GM19395 (cell line): ENCODE measurements at regions not wholly inside any gene's neighbourhood (a gene's known extent, or its start where the extent isn't known, plus 50 kb on each side); places are given as distances from the start of the nearest gene placed in this dataset.

Experiments
- ATAC-seq: cut with Tn5 transposase; IDR thresholded peaks from one replicate; pipeline ENCODE4 v1.9.1; 2021; ENCODE audit warnings: mild to moderate bottlenecking, moderate library complexity; ENCODE audit not compliant: unreplicated experiment

DNA sequence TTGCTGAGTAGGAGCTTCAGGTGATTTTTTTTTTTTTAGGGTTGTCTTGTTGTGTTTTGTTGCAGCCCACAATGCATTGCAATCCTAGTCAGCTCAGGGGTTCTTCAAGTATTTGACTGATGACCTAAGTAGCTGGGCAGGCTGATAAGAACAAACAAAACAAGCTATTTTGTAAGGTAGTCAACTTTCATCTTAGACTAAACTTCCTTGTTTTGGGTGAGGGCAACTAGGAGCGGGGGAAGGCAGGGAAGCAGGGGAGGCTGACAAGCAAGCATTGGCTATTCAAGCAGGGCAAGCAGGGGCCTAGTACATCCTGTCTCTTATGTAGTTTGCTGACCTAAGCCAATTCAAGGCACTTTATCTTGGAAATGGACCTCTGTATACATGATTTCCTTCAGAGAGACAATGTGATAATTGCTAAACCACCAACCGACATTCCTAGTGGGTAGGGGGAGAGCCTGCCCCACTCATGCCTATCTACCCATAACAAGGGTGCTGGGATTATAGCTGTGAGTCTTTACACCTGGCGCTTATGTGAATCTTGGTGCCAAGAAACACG is 163.3 kb upstream of the PRKCQ start:
- ATAC-seq = no peak

DNA sequence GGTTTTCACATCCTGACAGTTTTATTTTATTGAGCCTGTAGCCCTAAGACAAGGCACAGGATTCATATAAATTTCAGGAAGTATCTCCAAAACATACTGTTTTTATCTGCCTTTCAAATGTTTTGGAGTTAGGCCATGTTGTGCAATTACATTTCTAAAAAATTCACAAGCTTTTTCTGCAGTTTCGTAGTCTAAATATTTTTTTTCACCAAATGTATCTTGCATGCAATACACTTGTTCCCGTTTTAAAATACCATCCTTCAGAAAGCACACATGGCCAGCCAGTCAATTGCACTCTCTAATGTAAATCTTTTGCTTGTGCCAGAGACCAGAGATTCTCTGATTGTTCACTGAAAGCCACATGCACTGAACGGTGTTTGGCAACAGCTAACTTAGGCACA is 161.5 kb upstream of the PRKCQ start:
- ATAC-seq = no peak

- no peak for ATAC-seq
Measured at GRCh38 chr10:6739530-6740174, 159.6 kb upstream of the PRKCQ start.

DNA sequence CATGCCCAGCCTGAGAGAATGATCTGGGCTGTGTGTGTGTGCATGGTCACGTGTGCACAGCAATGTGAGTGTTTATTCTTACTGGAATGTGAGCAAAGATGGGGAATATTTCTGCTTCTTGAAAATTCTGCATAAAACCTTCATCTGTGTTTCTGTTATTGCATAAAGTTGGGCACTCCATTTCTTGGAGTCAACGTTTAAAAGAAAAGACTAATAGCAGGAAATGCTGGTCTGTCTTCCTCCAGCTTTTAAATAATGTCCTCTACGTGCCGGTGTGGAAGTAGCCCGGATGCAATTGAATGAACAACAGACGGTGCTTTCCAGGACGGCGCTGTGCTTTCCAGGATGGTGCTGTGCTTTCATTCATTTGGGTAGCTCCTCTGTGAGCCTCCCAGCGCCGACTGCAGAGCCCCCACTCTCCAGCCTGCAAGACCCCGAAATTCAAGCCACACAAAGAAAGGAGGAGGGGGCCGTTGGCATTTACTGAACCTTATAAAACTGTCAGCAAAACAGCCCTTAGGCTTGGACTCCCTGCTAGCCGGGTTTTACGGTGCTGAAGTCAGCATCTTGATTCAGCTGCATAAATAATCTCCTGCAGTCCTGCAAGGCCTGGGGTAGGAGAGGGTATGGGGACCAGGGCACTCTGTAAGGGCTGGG is 158.2 kb upstream of the PRKCQ start:
- ATAC-seq = no peak

GRCh38 chr10:6737758-6738111 is 157.7 kb upstream of the PRKCQ start:
- ATAC-seq = no peak

DNA sequence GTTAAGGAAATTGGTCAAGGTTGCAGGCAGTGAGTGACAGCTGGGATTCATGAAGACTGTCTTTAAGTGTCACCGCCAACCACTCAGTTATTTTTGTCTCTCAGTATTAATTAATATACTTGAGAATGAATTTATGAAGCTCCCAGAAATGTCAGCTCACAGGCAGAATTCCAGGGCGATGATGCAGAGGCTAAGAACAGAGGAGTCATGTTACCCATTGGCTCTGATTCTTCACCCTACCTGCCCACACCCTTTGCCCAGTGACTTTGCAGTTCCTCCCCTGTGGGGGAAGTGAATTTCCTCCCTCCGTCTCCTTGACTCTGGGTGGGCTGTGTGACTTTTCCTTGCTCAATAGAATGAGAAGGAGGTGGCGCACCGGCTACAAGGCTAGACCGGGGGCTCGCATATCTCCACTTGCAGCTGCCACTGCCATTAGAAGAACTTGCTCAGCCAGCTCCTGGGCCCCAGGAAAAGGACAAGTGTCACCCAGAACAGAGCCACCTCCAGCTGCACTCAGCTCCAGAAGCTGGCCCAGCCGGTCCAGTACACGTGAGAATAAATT is 157.1 kb upstream of the PRKCQ start:
- no peak for ATAC-seq

- ATAC-seq = no peak
Measured at GRCh38 chr10:6734286-6734685, 154.2 kb upstream of the PRKCQ start.

DNA sequence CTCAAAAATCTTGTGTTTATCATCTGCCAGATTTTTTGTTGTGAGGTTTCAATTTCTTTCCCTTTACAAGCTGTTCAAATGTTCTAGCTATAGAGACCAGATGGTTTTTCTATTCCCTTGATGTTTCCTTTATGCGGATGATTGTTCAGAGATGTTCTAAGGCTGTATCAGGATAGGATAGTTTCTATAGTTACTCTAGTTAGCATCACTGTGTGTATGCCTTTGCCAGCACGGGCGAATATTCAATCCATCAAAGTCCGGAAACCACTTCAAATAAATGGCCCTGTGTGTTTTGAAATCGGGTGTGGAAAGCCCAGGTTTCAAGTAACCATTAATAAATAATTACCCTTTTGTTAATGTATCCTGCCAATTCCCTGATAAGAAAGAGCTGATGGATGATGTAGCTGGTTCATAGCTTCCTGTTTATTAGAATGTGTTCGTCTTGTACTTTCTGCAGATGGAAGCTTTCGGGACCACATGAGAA is 149.8 kb upstream of the PRKCQ start:
- no peak for ATAC-seq

- ATAC-seq = no peak
Measured at GRCh38 chr10:6729071-6729774, 149.1 kb upstream of the PRKCQ start.

- no peak for ATAC-seq
Measured at GRCh38 chr10:6726924-6727323, 146.8 kb upstream of the PRKCQ start.

DNA sequence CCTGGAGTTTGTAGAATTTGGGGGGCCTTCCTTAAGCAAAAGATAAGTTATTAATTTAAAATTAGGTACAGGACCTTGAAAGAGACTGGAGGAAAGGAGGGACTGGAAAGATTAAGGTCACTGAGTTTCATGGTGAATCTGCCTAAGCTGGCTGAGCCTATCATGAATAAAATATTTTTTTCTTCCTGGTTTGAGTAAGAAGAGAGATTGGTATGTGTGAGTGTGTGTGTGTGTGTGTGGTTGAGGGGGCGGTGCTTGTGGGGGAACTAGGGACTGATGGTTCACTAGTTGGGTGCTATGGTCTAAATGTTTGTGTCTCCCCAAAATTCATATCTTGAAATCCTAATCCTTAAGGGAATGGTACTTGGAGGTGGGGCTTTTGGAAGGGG is 142.5 kb upstream of the PRKCQ start:
- no peak for ATAC-seq

DNA sequence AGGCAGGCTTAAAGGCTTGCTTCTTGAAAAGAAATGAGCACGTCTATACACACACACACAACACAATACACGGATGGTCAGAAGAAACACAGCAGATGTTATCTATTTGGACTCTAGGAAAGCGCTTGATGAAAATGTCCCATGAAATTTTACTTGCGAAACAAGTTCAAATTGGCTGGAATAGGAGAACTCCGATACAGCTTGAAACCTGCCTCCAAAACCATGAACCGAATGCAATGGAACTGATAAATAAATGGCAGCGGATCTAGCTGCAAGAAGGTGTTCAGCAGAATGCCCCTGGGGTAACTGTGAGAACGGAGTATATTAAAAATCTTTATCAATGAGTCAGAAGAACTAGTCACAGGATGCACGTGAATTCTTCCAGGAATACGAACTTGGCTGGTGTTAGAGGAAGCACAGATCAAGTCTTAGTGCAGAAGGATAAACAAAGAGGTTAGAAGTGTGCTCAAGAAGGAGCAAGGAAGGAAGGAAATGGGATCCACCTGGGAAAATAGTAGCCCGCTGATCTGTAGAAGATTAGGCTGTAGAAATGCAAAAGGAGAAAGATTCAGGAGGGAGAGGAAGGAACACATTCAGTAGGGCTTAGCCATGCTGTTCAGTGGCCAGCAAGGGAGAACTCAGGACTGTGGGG is 142.0 kb upstream of the PRKCQ start:
- ATAC-seq = no peak

- ATAC-seq = no peak
Measured at GRCh38 chr10:6721480-6721879, 141.4 kb upstream of the PRKCQ start.

DNA sequence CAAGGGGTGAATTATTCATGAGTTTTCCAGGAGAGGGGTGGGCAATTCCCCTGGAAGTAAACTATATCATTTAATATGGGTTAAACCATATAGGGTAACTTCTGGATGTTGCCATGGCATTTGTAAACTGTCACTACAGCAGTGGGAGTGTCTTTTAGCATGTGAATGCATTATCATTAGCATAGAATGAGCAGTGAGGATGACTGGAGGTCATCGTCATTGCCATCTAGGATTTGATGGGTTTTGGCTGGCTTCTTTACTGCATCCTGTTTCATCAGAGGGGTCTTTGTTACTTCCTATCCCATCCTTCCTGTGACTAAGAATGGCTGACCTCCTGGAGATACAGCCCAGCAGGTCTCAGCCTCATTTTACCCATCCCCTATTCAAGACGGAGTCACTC is 139.5 kb upstream of the PRKCQ start:
- no peak for ATAC-seq

DNA sequence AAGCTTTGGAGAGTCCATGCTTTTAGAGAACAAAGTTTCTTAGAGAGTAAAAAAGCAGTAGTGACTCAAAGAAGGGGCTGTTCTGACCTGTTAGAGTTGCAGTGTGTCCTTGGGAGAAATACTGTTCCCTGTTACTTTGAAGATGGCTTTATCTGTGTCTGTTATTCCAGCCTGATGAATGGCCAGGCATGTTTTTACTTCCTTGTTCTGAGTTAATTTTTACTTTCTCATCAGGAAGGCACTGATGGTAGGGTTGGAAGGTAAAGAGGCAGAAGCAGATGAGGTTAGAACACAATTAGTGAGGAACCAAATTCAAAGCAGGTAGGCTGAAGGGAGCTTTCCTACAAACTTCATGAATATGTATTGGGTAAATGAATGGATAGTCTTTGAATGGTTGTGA is 138.5 kb upstream of the PRKCQ start:
- no peak for ATAC-seq

GRCh38 chr10:6716516-6716915 is 136.4 kb upstream of the PRKCQ start:
- no peak for ATAC-seq

DNA sequence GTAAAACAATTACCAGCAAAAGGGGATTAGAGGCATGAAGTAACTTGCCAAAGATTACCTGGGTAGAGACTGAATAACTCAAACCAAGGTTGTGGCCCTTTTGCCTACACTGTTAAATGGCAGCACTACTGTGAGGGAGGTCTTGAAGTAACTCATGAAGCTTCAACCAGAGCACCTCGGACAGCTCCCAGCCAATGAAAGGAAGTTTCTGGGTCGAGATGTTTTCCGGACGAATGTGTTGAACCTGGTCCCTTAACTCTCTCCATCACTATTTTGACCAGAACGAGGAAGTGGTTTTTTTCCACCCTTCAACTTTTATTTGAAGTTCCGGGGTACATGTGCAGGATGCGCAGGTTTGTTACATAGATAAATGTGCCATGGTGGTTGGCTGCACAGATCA is 133.6 kb upstream of the PRKCQ start:
- no peak for ATAC-seq

- ATAC-seq = no peak
Measured at GRCh38 chr10:6713120-6713519, 133.0 kb upstream of the PRKCQ start.

- no peak for ATAC-seq
Measured at GRCh38 chr10:6711881-6712280, 131.8 kb upstream of the PRKCQ start.

- no peak for ATAC-seq
Measured at GRCh38 chr10:6711408-6711841, 131.3 kb upstream of the PRKCQ start.

GRCh38 chr10:6707352-6707751 is 127.3 kb upstream of the PRKCQ start:
- no peak for ATAC-seq
